ENCODE measurements at regions not wholly inside any gene's neighbourhood (a gene's known extent, or its start where the extent isn't known, plus 50 kb on each side); places are given as distances from the start of the nearest gene placed in this dataset.

GRCh38 chr11:122028036-122028435 is 88.0 kb downstream of the BLID start:
- Histone ChIP-seq H3K4me1 (ENCODE audit: insufficient read depth, low read length) (no peaks in the 10 kb centered on the region), H3K23me2 (ENCODE audit: insufficient read length, low read depth, low read length, poor library complexity, severe bottlenecking) (no peaks in the 10 kb centered on the region), H3K4ac (ENCODE audit: low read depth, low read length) (no peak overlapping the region), H3K23ac (ENCODE audit: insufficient read length, low read depth, low read length) (no peak overlapping the region), H2BK120ac (ENCODE audit: low read depth, low read length, poor library complexity, severe bottlenecking) (no peak overlapping the region), H3K79me2 (ENCODE audit: insufficient read depth, low read length) (no peaks in the 10 kb centered on the region), H3K27me3 (ENCODE audit: insufficient read depth, low read length) (no peaks in the 10 kb centered on the region), H2BK20ac (ENCODE audit: low read depth, low read length, poor library complexity, severe bottlenecking) (no peak overlapping the region), H2BK12ac (ENCODE audit: insufficient read length, low read depth, low read length) (no peak overlapping the region), H3K9ac (ENCODE audit: extremely low read depth, insufficient read length, low read length) (no peak overlapping the region), H2BK5ac (ENCODE audit: insufficient read length, low read length) (no peak overlapping the region), H3K4me2 (ENCODE audit: insufficient read depth, insufficient read length, low read length) (no peak overlapping the region), H3K27ac (ENCODE audit: insufficient read length, low read depth, low read length) (no peak overlapping the region), H2BK15ac (ENCODE audit: low read depth, low read length) (no peak overlapping the region), H3K56ac (ENCODE audit: insufficient read length, low read depth, low read length) (no peak overlapping the region), H2AFZ (ENCODE audit: low read length) (no peak overlapping the region), H3K79me1 (ENCODE audit: insufficient read depth, low read depth, low read length, poor library complexity, severe bottlenecking) (no peaks in the 10 kb centered on the region), H3K18ac (ENCODE audit: insufficient read length, low read depth, low read length) (no peak overlapping the region), H3K9me3 (ENCODE audit: control insufficient read depth, low read depth, low read length) (no peaks in the 10 kb centered on the region), H3K14ac (ENCODE audit: insufficient read depth, low read length) (no peak overlapping the region), H4K91ac (ENCODE audit: insufficient read length, low read depth, low read length) (no peak overlapping the region), H4K5ac (ENCODE audit: insufficient read length, low read depth, low read length) (no peak overlapping the region), H3T11ph (ENCODE audit: low read length) (no peak overlapping the region), H4K20me1 (ENCODE audit: control insufficient read depth, insufficient read depth, insufficient read length) (no peaks in the 10 kb centered on the region), H4K8ac (replicated peaks; ENCODE audit: insufficient read length, low read depth, low read length) (no peak overlapping the region), H2AK5ac (ENCODE audit: insufficient read length, low read length) (no peak overlapping the region)
- WGBS (ENCODE audit: extremely low coverage, insufficient read length, low lambda C conversion rate): no CpG with 5 or more reads among the region's 2 CpGs
- no peaks in the 10 kb centered on the region; the same call in 1 of the 2 replicates for H3K27me3 Mint-ChIP-seq (ENCODE audit: low read depth)
- no peak for DNase-seq
- no peaks in the 10 kb centered on the region for H3K36me3 Mint-ChIP-seq (ENCODE audit: insufficient read depth in 1 of 3, low read depth in 3 of 3)
- H3K27ac Mint-ChIP-seq: no peak overlapping the region
- TF ChIP-seq, protein P1, sequence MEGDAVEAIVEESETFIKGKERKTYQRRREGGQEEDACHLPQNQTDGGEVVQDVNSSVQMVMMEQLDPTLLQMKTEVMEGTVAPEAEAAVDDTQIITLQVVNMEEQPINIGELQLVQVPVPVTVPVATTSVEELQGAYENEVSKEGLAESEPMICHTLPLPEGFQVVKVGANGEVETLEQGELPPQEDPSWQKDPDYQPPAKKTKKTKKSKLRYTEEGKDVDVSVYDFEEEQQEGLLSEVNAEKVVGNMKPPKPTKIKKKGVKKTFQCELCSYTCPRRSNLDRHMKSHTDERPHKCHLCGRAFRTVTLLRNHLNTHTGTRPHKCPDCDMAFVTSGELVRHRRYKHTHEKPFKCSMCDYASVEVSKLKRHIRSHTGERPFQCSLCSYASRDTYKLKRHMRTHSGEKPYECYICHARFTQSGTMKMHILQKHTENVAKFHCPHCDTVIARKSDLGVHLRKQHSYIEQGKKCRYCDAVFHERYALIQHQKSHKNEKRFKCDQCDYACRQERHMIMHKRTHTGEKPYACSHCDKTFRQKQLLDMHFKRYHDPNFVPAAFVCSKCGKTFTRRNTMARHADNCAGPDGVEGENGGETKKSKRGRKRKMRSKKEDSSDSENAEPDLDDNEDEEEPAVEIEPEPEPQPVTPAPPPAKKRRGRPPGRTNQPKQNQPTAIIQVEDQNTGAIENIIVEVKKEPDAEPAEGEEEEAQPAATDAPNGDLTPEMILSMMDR (conservative IDR thresholded peaks at IDR 0.05): no peak
- H3K9me3 Mint-ChIP-seq: peaks cover 0 to 2% of the 10 kb centered on the region in 2 experiments; a peak in 1 of 5 replicates
- peaks cover 8% of the 10 kb centered on the region in 2 experiments; a peak in 2 of 4 replicates for H3K4me1 Mint-ChIP-seq
- H3K4me3 Mint-ChIP-seq: no peak overlapping the region
